ENCODE measurements at regions not wholly inside any gene's neighbourhood (a gene's known extent, or its start where the extent isn't known, plus 50 kb on each side); places are given as distances from the start of the nearest gene placed in this dataset.
A peak's percentile ranks its signal among the peaks of the same experiment; 100 is the strongest.

DNA sequence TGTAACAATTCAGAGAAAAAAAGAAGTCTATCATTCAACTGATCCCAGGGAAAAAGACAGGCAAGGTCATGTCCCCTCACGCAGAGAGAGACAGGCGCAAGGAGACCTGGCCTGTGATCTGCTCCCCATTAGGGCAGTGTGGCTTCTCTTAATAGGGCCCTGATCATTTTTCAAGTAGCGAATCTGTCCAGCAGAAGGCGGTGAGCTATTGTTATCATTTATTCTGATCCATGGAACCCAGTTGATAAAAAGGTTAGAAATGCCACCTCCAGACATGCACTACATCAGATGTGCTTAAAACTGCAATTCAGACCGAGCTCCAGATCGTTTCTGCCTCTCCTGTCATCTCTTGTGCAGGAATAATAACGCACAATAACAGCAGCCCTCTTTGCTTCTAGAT is 1025.6 kb upstream of the PIK3C3 start:
- DNase-seq = no peak

- no peak for DNase-seq
Measured at GRCh38 chr18:40926679-40927078, 1028.4 kb upstream of the PIK3C3 start.

DNA sequence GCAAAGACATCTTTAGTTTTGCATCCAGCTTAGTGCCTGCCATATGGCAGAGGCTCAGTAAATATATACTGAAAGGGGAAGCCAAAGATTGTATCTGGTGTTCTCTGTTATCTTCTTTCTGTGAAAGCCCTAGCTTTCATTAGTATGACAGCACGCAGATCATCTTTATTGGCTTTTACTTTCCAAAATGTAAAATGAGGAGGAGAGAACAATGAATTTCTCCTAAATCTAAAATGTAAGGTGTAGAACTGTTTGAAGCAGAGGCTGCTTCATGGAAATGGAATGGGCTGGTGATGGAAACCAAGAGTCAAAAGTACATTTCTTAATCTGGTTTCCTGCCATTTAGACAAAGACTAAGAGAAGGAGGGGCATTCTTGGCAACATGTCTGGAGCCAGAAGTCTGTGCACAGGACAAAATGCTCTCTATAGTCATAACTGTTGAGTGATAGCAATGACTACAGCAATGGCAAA is 1029.9 kb upstream of the PIK3C3 start:
- no peak for DNase-seq

- no peak for DNase-seq
Measured at GRCh38 chr18:40921845-40922629, 1033.0 kb upstream of the PIK3C3 start.

- DNase-seq = no peak
Measured at GRCh38 chr18:40917056-40917455, 1038.0 kb upstream of the PIK3C3 start.

DNA sequence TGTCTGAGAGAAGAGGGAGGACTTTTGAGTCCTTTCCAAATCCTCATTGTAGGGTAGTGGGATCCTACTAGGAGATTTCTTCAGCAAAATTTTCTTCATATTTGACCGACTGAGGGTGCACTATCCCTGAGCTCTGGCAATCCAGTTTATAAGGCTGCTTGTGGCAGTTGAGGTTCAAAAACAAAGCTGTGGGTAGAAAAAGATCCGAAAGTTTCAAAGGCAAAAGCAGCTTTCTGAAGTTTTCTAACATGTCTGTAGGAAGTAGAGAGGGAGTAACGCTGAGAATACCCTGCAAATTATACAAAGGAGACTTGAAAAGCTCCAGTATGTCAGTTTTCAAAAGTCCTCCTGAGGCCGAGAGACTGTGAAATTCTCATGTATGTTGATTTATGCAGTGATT is 1039.3 kb upstream of the PIK3C3 start:
- no peak for DNase-seq

DNA sequence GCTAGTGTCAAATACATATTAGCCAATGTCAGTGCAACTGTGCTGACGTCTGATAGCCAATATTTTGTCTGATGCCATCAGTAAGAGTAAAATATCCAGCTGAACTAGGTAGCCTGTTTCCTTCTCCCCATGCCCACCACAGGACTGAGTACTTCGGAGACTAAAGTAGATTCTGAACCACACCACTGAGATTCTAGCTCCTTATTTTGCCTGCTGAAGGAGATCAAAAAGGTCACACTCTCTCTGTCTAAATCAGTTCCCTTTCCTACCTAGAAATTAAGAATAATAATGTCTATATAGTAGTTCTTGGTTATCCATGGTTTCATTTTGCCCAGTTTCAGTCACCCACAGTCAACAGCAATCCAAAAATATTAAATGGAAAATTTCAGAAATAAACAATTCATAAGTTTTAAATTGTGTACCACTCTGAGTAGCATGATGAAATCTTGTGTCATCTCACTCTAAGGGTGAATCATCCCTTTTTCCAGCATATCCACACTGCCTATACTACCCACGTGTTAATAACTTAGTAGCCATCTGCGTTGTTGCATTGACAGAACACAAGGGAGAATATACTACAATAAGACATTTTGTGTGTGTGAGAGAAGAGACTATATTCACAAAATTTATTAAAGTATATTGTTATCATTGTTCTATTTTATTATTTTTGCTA is 1043.3 kb upstream of the PIK3C3 start:
- no peak for DNase-seq

DNA sequence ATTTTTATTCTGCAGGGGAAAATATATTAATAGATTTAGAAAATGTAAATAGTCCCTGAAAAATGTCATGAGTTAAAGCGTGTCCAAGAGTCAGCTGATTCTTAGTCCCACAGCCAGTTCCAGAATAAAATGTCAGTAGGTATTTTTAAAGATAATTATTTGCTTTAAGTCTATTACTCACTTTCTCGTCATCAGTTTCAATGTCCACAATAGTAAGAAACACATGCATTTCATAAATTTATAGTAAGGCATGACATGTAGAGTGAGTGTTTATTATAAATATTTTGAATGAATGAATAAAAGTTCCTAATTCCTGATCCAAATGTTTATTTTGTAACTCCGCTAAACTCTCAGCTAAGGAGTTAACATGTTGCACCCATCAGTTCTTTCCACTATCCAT is 1044.0 kb upstream of the PIK3C3 start:
- DNase-seq = no peak

- no peak for DNase-seq
Measured at GRCh38 chr18:40907842-40908241, 1047.2 kb upstream of the PIK3C3 start.

DNA sequence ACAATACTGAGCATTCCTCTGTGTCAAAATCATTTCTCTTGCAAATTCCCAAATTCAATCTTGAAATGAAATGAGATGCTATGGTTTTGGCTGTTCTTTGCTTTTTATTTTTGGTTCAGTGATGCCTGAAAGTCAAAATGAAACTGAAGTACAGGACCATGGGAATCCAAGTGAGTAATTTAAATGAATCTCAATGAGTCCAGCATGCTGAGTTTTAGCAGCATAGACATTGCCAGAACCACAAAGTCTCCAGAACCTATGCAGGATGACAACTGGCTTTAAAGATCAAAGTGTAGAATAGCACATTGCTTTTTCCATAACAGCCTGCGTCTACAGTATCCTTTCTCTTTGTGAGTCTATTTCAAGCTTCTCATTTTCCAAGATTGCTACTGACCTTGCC is 1050.7 kb upstream of the PIK3C3 start:
- DNase-seq = no peak

GRCh38 chr18:40902436-40902835 is 1052.6 kb upstream of the PIK3C3 start:
- no peak for DNase-seq

- no peak for DNase-seq
Measured at GRCh38 chr18:40897884-40898283, 1057.2 kb upstream of the PIK3C3 start.

DNA sequence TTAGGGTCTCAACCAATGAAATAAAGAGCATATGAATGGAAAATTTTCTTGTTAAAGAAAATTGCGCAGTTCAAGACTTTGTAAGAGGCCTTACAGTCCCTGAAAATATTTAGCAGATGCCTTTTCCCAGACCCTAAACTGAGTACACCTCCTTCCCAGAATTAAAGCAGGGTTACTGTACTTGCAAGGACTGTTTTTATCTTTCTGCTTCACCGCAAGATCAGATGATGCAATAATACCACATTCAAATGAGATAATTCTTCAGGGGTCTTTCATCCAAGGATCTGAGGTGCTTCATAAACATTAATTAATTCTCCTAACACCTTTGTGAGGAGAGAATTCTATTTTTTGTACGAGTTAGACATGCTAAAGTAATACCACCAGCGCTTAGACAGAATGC is 1071.8 kb upstream of the PIK3C3 start:
- no peak for DNase-seq

- DNase-seq = no peak
Measured at GRCh38 chr18:40882468-40882867, 1072.6 kb upstream of the PIK3C3 start.

DNA sequence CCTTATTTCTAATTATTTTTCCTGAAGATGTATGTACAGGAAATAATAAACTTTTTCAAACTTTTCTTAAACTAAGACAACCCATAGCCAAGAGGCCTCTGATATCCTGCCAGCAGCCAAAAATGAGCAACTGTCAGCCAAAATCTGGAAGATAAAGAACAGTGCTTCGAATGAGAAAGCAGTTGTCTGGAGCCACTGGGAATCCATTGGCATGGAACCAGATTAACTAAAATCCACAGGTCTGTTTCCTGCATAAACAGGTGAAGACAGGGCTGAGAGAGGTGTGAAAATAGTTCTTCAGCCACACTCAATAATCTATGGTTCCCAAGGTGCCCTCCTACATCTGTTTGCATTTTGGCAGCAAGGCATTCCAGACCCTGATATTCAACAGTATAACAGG is 1076.7 kb upstream of the PIK3C3 start:
- no peak for DNase-seq

- no peak for DNase-seq
Measured at GRCh38 chr18:40877096-40877495, 1077.9 kb upstream of the PIK3C3 start.

DNA sequence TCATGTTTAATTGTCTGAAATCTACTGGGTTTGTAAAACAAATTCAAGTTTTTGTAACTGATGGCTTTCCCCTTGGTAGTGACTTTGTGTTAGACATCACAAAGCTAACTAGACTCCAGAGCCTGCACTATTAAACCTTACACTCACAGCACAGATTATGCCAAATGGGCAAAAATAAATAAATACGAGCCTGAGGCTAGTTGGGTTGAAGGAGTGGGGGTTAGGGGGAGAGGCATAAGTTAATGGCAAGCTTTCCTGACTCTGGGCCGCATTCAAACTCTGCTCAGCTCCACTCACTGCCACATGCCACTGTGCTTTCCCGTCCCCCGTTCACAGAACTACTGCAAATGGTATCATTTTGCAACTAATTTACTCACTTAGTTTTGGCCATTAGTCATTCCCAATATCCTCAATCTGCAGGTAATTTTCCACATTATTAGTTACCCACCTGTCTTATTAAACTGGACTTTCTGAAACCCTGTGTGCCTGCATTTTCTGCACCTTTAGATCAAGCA is 1079.9 kb upstream of the PIK3C3 start:
- no peak for DNase-seq

- no peak for DNase-seq
Measured at GRCh38 chr18:40874233-40874632, 1080.8 kb upstream of the PIK3C3 start.

- no peak for DNase-seq
Measured at GRCh38 chr18:40868110-40868858, 1086.8 kb upstream of the PIK3C3 start.

- no peak for DNase-seq
Measured at GRCh38 chr18:40867459-40867858, 1087.6 kb upstream of the PIK3C3 start.

- DNase-seq = no peak
Measured at GRCh38 chr18:40866968-40867367, 1088.1 kb upstream of the PIK3C3 start.

DNA sequence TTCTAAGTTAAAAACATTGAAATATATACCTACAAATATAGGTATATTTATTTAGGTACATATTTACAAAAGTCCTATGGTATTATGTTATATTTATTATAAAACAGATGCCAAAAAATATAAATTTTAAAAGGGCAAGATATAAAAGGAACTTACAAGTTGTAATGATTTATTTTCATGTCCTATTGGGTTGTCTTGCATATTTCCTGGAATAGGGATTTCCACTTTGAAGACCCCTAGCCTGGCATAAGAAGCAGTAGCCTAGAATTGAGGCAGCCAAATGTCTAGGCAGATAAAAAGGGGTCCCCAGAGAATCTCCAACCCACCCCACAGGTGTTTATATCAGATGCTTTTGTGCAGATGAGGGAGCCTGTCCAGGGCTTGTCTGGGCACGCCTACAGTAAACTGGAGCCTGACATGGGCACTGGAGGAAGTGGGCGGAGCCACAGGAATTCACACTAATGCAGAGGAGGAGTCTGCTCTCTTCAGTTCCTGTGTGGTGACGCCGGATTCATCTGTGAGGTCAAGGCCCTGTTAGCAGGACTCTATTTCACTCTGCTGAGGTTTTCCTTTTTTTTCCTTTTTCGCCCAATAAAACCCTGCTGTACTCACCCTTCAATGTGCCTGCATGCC is 1088.9 kb upstream of the PIK3C3 start:
- peak in 1 of 2 experiments; percentile 2 for DNase-seq

DNA sequence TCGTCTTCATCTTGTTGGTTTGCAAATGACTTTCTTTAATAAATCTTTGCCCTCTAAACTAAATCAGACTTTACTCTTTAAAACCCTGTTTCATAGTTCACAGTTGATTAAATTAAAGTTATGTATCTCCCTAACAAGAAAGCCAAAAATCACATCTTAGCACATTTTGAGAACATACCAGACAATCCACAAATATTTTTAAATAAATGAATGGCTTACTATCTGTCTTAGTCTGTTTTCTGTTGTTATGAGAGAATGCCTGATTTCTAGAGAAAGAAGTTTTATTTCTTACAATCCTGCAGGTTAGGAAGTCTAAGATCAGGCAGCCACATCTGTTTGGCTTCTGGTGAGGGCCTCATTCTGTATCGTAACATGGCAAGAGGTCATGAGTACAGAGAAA is 1090.2 kb upstream of the PIK3C3 start:
- no peak for DNase-seq

All from activated CD4-positive, alpha-beta T cell treated with anti-CD3 and anti-CD28 coated beads, Interleukin-2, amount 50 U/mL, for 48 hours (primary cell).